ENCODE measurements at regions not wholly inside any gene's neighbourhood (a gene's known extent, or its start where the extent isn't known, plus 50 kb on each side); places are given as distances from the start of the nearest gene placed in this dataset.

- TF ChIP-seq POLR2A (IDR thresholded peaks at IDR 0.05; ENCODE audit: low read depth, low read length) (no peak), PAX5 (IDR thresholded peaks at IDR 0.05; ENCODE audit: insufficient read depth, low read length, severe bottlenecking) (no peak), SPI1 (IDR thresholded peaks at IDR 0.05; ENCODE audit: low read depth, low read length) (no peak), TAF1 (IDR thresholded peaks at IDR 0.05; ENCODE audit: low read depth, low read length) (no peak)
Observed at GRCh38 chr4:132479543-132479942, 669.6 kb upstream of the PCDH10 start.

Measured in GM12891 (cell line).